ENCODE measurements at regions not wholly inside any gene's neighbourhood (a gene's known extent, or its start where the extent isn't known, plus 50 kb on each side); places are given as distances from the start of the nearest gene placed in this dataset.

- TF ChIP-seq ZFX (IDR thresholded peaks at IDR 0.05; ENCODE audit: borderline replicate concordance) (no peak), CTCF (IDR thresholded peaks at IDR 0.05) (no peak)
- H3K27ac ChIP-seq: no peak overlapping the region
These were observed 226.3 kb upstream of the MPDZ start for GRCh38 chr9:13505797-13506196.

GRCh38 chr9:13503599-13503998 lies 224.1 kb upstream of the MPDZ start:
- H3K27ac ChIP-seq: no peak overlapping the region
- no peak for TF ChIP-seq ZFX (IDR thresholded peaks at IDR 0.05; ENCODE audit: borderline replicate concordance)
- no peak for TF ChIP-seq CTCF (IDR thresholded peaks at IDR 0.05)

GRCh38 chr9:13502484-13502883 lies 223.0 kb upstream of the MPDZ start:
- H3K27ac ChIP-seq: no peak overlapping the region
- TF ChIP-seq ZFX (IDR thresholded peaks at IDR 0.05; ENCODE audit: borderline replicate concordance): no peak
- no peak for TF ChIP-seq CTCF (IDR thresholded peaks at IDR 0.05)

- H3K27ac ChIP-seq: no peak overlapping the region
- TF ChIP-seq CTCF (IDR thresholded peaks at IDR 0.05) (no peak), ZFX (IDR thresholded peaks at IDR 0.05; ENCODE audit: borderline replicate concordance) (no peak)
These were observed 221.5 kb upstream of the MPDZ start for GRCh38 chr9:13501018-13501417.

GRCh38 chr9:13500034-13500433 lies 220.5 kb upstream of the MPDZ start:
- no peak overlapping the region for H3K27ac ChIP-seq
- TF ChIP-seq ZFX (IDR thresholded peaks at IDR 0.05; ENCODE audit: borderline replicate concordance): no peak
- TF ChIP-seq CTCF (IDR thresholded peaks at IDR 0.05): no peak

- TF ChIP-seq ZFX (IDR thresholded peaks at IDR 0.05; ENCODE audit: borderline replicate concordance) (no peak), CTCF (IDR thresholded peaks at IDR 0.05) (no peak)
- H3K27ac ChIP-seq: no peak overlapping the region
These were observed 214.2 kb upstream of the MPDZ start for GRCh38 chr9:13493697-13494096.

GRCh38 chr9:13491493-13492424 lies 212.3 kb upstream of the MPDZ start:
- no peak overlapping the region for H3K27ac ChIP-seq
- TF ChIP-seq CTCF (IDR thresholded peaks at IDR 0.05): no peak
- TF ChIP-seq ZFX (IDR thresholded peaks at IDR 0.05; ENCODE audit: borderline replicate concordance): no peak
